GM13977 (cell line): ENCODE measurements at regions not wholly inside any gene's neighbourhood (a gene's known extent, or its start where the extent isn't known, plus 50 kb on each side); places are given as distances from the start of the nearest gene placed in this dataset.

ENCODE experiments used
- DNase-seq: peaks from one replicate; pipeline ENCODE4 v3.0.0; 2012; ENCODE audit warnings: low spot score
- in situ Hi-C: fragments of 300-500 bp; cut with MboI; formaldehyde crosslinking; loops from one replicate; pipeline ENCODE4 v1.12.0; 2022; ENCODE audit warnings: low sequenced_read_pairs, low pct_unique_long_range_greater_than_20kb, mixed read lengths, inconsistent platforms; ENCODE audit not compliant: unreplicated experiment
- TF ChIP-seq, protein P1 (sequence below): IDR thresholded peaks from 2 replicates; pipeline ENCODE4 v1.5.1; 2012; ENCODE audit warnings: mild to moderate bottlenecking, control low read depth; ENCODE audit not compliant: insufficient read depth; ENCODE audit errors: extremely low read depth, missing control alignments

GRCh38 chr6:84461461-84461860 lies 234.0 kb upstream of the CEP162 start:
- DNase-seq: no peak
- in situ Hi-C loops: no loop called here
- TF ChIP-seq, protein P1, sequence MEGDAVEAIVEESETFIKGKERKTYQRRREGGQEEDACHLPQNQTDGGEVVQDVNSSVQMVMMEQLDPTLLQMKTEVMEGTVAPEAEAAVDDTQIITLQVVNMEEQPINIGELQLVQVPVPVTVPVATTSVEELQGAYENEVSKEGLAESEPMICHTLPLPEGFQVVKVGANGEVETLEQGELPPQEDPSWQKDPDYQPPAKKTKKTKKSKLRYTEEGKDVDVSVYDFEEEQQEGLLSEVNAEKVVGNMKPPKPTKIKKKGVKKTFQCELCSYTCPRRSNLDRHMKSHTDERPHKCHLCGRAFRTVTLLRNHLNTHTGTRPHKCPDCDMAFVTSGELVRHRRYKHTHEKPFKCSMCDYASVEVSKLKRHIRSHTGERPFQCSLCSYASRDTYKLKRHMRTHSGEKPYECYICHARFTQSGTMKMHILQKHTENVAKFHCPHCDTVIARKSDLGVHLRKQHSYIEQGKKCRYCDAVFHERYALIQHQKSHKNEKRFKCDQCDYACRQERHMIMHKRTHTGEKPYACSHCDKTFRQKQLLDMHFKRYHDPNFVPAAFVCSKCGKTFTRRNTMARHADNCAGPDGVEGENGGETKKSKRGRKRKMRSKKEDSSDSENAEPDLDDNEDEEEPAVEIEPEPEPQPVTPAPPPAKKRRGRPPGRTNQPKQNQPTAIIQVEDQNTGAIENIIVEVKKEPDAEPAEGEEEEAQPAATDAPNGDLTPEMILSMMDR: no peak

- DNase-seq: no peak
- TF ChIP-seq, protein P1: no peak
- in situ Hi-C loops: no loop called here
These were observed 233.0 kb upstream of the CEP162 start for GRCh38 chr6:84460491-84460890.

DNA sequence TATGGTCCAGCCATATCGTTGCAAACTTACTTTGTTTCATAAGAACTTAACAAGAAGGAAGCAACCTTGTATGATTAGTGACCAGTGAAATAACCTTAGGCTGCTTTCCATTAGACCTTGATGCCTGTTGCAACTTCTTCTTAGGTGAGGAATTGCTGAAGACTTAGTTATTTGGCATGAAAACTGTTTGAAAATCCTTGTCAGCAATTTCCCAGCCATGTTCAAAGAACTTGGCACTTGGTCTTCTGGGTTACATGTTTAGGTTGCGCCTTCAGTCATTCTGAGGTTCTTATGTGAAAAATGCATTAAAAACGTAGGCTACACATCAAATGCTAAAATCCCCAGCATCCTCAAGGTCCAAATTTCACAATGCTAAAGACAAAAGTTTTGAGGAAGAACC lies 232.0 kb upstream of the CEP162 start:
- in situ Hi-C loops: no loop called here
- DNase-seq: no peak
- TF ChIP-seq, protein P1: no peak

DNA sequence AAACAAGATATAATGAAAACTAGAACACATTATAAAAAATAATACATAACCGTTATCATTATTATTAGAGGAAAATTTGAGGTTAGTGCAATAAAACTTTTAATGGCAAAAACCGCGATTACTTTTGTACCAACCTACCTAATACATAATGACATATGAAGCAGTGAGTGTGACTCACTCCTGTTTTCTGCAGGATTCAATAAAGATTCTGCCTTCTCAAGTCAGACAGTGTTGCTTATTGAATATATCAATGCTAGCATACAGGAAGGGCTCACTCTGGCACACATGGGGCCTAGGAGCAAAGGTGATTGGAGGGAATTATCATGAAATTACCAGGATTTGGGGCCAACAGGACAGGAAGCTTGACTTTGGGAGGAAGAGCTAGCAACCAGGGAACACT lies 230.8 kb upstream of the CEP162 start:
- no peak for DNase-seq
- in situ Hi-C loops: no loop called here
- TF ChIP-seq, protein P1: no peak

DNA sequence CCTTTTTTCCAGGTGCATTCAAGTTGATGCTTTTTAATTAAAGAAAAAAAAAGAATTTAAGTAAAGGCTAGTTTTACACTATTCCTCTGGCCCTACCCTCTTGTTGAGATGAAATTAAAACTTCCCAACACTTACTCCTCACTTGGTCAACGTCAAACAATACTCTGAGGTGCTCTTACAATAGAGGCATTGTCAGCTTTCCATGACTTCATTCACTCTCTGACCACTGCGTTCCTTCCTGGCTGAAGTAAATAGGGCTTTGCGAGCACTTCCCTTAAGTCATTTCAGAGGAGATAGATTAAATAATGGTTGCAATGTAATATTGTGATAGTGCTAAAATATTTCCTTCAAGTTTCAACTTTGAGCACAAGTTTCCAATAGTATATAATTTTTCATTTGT lies 229.8 kb upstream of the CEP162 start:
- in situ Hi-C loops: no loop called here
- DNase-seq: no peak
- TF ChIP-seq, protein P1: no peak

DNA sequence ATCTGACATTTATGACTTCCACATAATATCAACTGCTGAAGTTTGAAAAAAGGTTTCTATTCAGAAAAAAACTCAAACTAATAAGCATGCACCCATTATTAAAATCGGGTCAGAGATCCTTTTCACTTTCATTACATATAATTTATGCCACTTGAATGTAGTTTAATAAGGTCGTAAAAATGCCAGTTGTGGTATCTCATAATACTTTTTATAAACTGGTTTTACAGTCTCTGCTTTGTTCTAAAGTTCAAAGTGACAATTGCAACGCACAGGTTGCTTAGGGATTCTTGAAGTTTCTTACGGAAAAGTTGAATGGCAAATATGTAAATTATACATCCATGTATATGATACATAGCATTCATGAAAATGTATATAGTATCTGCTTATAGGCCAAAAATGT lies 229.4 kb upstream of the CEP162 start:
- DNase-seq: no peak
- in situ Hi-C loops: no loop called here
- TF ChIP-seq, protein P1: no peak

- DNase-seq: no peak
- in situ Hi-C loops: no loop called here
- TF ChIP-seq, protein P1: no peak
These were observed 228.1 kb upstream of the CEP162 start for GRCh38 chr6:84455511-84456029.
